ENCODE measurements at regions not wholly inside any gene's neighbourhood (a gene's known extent, or its start where the extent isn't known, plus 50 kb on each side); places are given as distances from the start of the nearest gene placed in this dataset.

DNA sequence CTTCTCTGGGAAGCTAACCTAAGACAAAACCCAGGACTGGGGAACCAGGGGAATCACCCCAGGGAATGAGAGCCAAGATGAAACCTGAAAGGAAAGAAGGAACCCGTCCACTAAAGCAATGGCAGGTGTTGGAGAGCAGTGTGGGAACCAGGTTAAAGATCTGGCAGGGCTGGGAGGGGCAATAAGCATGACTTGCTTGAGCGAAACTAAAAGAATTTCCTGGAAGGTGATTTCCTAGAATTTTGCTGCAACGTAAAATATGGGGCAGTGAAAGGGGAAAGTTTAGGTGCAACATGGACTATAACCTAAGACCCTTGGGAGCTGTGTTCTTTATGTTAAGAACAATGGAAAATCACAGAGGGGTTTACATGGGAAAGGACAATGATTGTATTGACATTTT, 126.2 kb upstream of the SSTR4 start:
- TF ChIP-seq POLR2A (IDR thresholded peaks at IDR 0.05; ENCODE audit: low read depth) (no peak), EP300 (IDR thresholded peaks at IDR 0.05) (no peak), POLR2AphosphoS5 (IDR thresholded peaks at IDR 0.05) (no peak)
- TF ChIP-seq, protein P1, sequence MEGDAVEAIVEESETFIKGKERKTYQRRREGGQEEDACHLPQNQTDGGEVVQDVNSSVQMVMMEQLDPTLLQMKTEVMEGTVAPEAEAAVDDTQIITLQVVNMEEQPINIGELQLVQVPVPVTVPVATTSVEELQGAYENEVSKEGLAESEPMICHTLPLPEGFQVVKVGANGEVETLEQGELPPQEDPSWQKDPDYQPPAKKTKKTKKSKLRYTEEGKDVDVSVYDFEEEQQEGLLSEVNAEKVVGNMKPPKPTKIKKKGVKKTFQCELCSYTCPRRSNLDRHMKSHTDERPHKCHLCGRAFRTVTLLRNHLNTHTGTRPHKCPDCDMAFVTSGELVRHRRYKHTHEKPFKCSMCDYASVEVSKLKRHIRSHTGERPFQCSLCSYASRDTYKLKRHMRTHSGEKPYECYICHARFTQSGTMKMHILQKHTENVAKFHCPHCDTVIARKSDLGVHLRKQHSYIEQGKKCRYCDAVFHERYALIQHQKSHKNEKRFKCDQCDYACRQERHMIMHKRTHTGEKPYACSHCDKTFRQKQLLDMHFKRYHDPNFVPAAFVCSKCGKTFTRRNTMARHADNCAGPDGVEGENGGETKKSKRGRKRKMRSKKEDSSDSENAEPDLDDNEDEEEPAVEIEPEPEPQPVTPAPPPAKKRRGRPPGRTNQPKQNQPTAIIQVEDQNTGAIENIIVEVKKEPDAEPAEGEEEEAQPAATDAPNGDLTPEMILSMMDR (IDR thresholded peaks at IDR 0.05), result no peak
- WGBS, result 88% methylated on average over 3 of the region's 3 CpGs
- H3K9me3 ChIP-seq, result peaks cover 0 to 4% (median 0%) of the 10 kb centered on the region in 4 donors
- intact Hi-C loops (cut with DNase I), result no loop called here
- H3K27ac ChIP-seq (replicated peaks in 1 of 4), result no peak overlapping the region
- H3K36me3 ChIP-seq, result no peaks in the 10 kb centered on the region
- H3K4me3 ChIP-seq, result no peak overlapping the region
- no peak for DNase-seq (ENCODE audit: extremely low spot score)
- no peaks in the 10 kb centered on the region for H3K27me3 ChIP-seq
- peaks cover 0 to 7% (median 1%) of the 10 kb centered on the region in 4 donors for H3K4me1 ChIP-seq

DNA sequence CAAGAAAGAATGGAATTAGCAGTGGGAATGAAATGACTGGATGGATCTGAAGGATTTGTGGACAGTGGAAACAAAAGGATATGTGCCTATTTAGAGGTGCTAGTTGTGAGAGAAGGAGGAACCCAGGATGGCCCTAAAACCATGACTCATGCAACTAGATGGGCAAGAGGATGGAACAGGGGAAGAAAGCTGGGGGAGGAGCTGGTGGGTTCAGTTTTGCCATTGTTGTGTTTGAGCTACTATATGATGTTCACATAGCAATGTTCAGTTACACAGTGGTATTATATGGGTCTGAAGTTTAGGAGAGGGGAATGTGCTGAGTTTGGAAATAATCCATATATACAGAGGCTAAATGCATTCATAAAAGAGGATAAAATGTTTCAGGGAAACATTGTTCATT, 125.7 kb upstream of the SSTR4 start:
- no peak overlapping the region for H3K27ac ChIP-seq (replicated peaks in 1 of 4)
- H3K4me3 ChIP-seq, result no peak overlapping the region
- H3K9me3 ChIP-seq, result peaks cover 0 to 4% (median 0%) of the 10 kb centered on the region in 4 donors
- no peaks in the 10 kb centered on the region for H3K36me3 ChIP-seq
- no peak for TF ChIP-seq POLR2AphosphoS5 (IDR thresholded peaks at IDR 0.05)
- no peak for TF ChIP-seq POLR2A (IDR thresholded peaks at IDR 0.05; ENCODE audit: low read depth)
- TF ChIP-seq, protein P1 (IDR thresholded peaks at IDR 0.05), result no peak
- no peak for TF ChIP-seq EP300 (IDR thresholded peaks at IDR 0.05)
- peaks cover 0 to 7% (median 1%) of the 10 kb centered on the region in 4 donors for H3K4me1 ChIP-seq
- intact Hi-C loops (cut with DNase I), result no loop called here
- H3K27me3 ChIP-seq, result no peaks in the 10 kb centered on the region
- peak; percentile 39 for DNase-seq (ENCODE audit: extremely low spot score)

DNA sequence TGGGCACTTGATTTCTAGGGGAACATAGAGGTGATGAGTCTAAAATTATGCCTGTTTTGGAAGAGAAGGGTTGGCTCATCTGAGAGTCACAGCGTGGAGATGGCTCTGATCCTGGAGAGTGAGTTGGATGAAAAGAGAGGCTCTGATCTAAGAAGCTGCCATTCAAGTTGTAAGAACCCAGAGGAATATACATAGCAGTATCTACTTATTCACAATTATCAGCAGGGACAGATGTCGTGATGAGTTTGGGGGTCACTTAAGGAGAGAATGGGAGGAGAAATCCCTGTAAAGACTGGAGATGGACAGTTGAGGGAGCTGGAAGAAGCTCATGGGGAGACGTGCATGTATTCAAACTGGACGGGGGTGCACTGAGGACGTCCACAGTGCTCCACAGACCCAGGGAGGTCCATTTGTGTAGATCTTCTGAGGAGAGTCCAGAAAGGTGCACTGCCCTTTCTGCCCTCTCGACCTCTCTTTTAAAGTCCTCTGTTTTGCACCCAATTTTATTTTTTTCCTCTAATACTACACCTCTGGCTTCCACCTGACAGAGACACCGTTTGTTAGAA, 124.7 kb upstream of the SSTR4 start:
- Histone ChIP-seq H3K9me3 (peaks cover 0 to 4% (median 0%) of the 10 kb centered on the region in 4 donors), H3K4me3 (no peak overlapping the region), H3K4me1 (peaks cover 0 to 6% (median 1%) of the 10 kb centered on the region in 4 donors), H3K36me3 (no peaks in the 10 kb centered on the region), H3K27ac (replicated peaks in 1 of 4) (no peak overlapping the region), H3K27me3 (no peaks in the 10 kb centered on the region)
- TF ChIP-seq POLR2A (IDR thresholded peaks at IDR 0.05; ENCODE audit: low read depth), result no peak
- TF ChIP-seq, protein P1 (IDR thresholded peaks at IDR 0.05), result no peak
- TF ChIP-seq EP300 (IDR thresholded peaks at IDR 0.05), result no peak
- TF ChIP-seq POLR2AphosphoS5 (IDR thresholded peaks at IDR 0.05), result no peak
- WGBS, result 76% methylated on average over 7 of the region's 7 CpGs
- intact Hi-C loops (cut with DNase I), result no loop called here
- DNase-seq (ENCODE audit: extremely low spot score), result peak; percentile 75

DNA sequence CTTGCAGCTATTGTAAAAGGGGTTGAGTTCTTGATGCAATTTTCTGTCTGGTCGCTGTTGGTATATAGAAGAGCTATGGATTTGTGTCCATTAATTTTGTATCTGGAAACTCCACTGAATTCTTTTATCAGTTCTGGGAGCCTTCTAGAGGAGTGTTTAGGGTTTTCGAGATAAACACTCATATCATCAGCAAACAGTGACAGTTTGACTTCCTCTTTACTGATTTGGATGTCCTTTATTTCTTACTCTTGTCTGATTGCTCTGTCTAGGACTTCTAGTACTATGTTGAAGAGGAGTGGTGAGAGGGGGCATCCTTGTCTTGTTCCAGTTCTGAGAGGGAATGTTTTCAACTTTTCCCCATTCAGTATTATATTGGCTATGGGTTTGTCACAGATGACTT, 120.8 kb upstream of the SSTR4 start:
- no peak for DNase-seq (ENCODE audit: extremely low spot score)
- Histone ChIP-seq H3K27me3 (no peaks in the 10 kb centered on the region), H3K9me3 (peaks cover 0 to 4% (median 0%) of the 10 kb centered on the region in 4 donors), H3K4me3 (no peak overlapping the region), H3K4me1 (no peaks in the 10 kb centered on the region), H3K27ac (replicated peaks in 1 of 4) (no peak overlapping the region), H3K36me3 (no peaks in the 10 kb centered on the region)
- intact Hi-C loops (cut with DNase I), result no loop called here
- 84% methylated on average over 2 of the region's 2 CpGs for WGBS
- TF ChIP-seq POLR2A (IDR thresholded peaks at IDR 0.05; ENCODE audit: low read depth), result no peak
- no peak for TF ChIP-seq POLR2AphosphoS5 (IDR thresholded peaks at IDR 0.05)
- TF ChIP-seq EP300 (IDR thresholded peaks at IDR 0.05), result no peak
- TF ChIP-seq, protein P1 (IDR thresholded peaks at IDR 0.05), result no peak

DNA sequence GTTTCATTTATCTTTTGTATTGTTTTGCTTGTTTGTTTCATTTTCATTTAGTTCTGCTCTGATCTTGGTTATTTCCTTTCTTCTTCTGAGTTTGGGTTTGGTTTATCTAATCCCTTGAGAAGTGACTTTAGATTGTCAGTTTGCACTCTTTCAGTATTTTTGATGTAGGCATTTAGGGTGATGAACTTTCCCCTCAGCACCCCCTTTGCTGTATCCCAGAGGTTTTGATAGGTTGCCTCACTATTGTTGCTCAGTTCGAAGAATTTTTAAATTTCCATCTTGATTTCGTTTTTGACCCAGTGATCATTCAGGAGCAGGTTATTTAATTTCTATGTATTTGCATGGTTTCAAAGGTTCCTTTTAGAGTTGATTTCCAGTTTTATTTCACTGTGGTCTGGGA, 119.6 kb upstream of the SSTR4 start:
- Histone ChIP-seq H3K4me1 (no peaks in the 10 kb centered on the region), H3K36me3 (no peaks in the 10 kb centered on the region), H3K27me3 (peaks cover 0 to 6% (median 0%) of the 10 kb centered on the region in 4 donors), H3K9me3 (peaks cover 0 to 4% (median 0%) of the 10 kb centered on the region in 4 donors), H3K4me3 (no peak overlapping the region), H3K27ac (replicated peaks in 1 of 4) (no peak overlapping the region)
- TF ChIP-seq EP300 (IDR thresholded peaks at IDR 0.05) (no peak), POLR2A (IDR thresholded peaks at IDR 0.05; ENCODE audit: low read depth) (no peak), POLR2AphosphoS5 (IDR thresholded peaks at IDR 0.05) (no peak)
- TF ChIP-seq, protein P1 (IDR thresholded peaks at IDR 0.05), result no peak
- intact Hi-C loops (cut with DNase I), result no loop called here
- WGBS, result 85% methylated on average over 2 of the region's 2 CpGs
- no peak for DNase-seq (ENCODE audit: extremely low spot score)
